ENCODE measurements at regions not wholly inside any gene's neighbourhood (a gene's known extent, or its start where the extent isn't known, plus 50 kb on each side); places are given as distances from the start of the nearest gene placed in this dataset.

DNA sequence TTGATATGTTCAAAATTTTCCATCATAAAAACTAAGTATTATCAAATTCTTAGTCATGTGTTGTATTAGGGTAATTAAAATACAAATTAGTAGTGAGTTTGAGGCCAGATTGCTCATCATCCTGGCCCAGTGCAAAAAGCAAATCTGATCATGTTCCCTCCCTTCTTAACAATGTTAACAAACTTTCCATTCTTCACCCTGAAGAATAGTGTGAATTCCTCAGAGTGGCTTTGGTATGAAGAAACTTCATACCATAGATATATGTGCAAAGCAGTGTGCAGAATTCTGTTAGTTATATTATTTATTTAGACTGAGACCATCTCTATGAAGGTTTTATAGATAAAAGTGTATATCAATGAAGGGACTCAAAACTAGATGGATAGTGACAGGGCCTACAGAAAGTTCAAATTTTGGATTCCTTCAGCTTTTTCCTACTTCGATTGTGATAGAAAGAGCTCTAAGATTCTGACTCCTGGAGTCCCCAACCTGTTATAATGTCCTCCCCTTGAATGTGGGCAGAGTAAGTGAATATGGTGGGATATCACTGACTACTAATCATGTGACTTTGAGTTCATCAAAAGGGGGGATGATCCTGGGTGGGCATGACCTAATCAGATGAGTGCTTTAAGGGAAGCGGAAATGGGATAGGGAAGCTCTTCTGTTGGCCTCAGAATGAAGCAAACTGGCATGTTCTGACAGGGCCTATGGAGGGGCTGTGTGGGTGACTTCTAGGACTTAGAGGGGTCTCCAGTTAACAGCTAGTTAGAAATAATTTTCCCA lies 271.4 kb downstream of the BTG1 start:
- H3K27ac ChIP-seq, result no peak overlapping the region
- DNase-seq (ENCODE audit: low spot score), result no peak
- no peak overlapping the region for H3K4me3 ChIP-seq
- TF ChIP-seq, protein P1, sequence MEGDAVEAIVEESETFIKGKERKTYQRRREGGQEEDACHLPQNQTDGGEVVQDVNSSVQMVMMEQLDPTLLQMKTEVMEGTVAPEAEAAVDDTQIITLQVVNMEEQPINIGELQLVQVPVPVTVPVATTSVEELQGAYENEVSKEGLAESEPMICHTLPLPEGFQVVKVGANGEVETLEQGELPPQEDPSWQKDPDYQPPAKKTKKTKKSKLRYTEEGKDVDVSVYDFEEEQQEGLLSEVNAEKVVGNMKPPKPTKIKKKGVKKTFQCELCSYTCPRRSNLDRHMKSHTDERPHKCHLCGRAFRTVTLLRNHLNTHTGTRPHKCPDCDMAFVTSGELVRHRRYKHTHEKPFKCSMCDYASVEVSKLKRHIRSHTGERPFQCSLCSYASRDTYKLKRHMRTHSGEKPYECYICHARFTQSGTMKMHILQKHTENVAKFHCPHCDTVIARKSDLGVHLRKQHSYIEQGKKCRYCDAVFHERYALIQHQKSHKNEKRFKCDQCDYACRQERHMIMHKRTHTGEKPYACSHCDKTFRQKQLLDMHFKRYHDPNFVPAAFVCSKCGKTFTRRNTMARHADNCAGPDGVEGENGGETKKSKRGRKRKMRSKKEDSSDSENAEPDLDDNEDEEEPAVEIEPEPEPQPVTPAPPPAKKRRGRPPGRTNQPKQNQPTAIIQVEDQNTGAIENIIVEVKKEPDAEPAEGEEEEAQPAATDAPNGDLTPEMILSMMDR (IDR thresholded peaks at IDR 0.05), result no peak

DNA sequence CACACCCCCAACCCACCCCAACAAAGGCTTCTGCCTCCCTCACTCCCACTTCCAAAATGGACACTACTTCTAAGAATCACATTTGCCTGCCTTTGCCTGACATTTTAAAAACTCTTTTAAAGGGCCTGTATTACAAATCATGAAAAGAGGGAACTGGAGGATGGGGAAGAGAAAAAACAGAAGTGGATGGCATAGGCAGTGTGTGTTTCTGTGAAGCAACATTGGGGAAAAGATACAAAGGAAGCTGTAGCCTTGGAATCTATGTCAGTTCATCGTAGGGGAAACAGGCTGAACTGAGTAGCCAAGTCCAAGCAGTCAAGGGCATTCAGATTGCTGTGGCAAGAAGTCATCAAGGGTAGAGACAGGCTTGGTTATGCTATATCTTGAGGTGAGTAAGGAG lies 273.9 kb downstream of the BTG1 start:
- DNase-seq (ENCODE audit: low spot score), result no peak
- no peak overlapping the region for H3K27ac ChIP-seq
- H3K4me3 ChIP-seq, result no peak overlapping the region
- TF ChIP-seq, protein P1 (IDR thresholded peaks at IDR 0.05), result no peak

DNA sequence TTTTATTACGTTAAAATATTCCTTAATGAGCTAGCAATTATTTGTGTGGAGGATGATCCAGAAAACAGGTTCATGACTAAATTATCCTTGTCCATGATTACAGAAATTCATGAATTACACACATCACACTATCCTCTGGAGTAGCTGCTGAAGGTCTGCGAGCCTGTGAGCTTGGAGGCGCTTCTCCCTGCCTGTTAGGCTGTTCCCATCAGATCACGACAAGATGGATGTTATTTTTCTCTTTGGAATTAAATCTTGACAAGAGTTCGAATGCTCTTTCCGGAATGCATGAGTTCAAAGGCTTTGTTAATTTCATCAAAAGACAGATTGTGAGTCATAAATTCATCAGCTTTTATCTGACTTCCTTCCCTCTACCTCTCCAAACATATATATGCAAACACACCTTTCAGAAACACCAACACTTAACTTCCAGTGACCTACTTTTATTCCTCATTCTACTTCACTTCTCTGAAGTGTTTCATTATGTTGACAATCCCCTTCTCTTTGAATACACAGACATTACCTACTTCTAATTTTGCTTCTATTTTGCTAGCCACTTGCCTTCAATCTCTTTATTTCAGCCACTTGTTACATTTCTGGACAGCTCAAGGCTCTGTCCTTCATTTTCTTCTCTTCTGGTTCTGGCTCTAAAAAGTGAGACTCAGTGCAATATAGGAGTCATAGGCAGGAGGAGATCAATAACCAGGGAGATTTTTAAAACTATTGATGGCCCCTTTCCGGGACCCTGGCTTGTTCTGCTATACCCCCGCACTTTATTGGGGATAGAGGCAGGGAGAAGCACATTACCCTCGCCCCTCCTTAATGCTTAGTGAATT lies 274.6 kb downstream of the BTG1 start:
- Histone ChIP-seq H3K27ac (no peak overlapping the region), H3K4me3 (no peak overlapping the region)
- DNase-seq (ENCODE audit: low spot score), result no peak
- TF ChIP-seq, protein P1 (IDR thresholded peaks at IDR 0.05), result no peak

DNA sequence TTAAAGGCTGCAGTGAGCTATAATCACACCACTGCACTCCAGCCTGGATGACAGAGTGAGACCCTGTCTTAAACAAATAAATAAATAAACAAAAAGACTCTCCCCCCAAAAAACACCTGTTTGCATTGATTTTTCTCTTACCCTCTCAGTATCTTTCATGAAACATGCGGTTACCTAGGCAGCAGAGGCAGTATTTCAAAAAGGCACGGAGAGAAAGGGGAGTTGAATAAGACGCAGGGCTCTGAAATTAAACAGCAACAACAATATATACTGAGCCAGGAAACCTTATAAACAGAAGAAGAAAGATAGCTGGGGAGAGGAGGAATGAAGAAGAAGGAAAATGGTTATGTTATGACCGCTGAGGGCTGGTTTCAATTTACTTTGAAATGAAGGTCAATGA lies 277.6 kb downstream of the BTG1 start:
- Histone ChIP-seq H3K27ac (no peak overlapping the region), H3K4me3 (no peak overlapping the region)
- TF ChIP-seq, protein P1 (IDR thresholded peaks at IDR 0.05), result no peak
- DNase-seq (ENCODE audit: low spot score), result no peak

GRCh38 chr12:91866566-91866965 lies 279.1 kb downstream of the BTG1 start:
- TF ChIP-seq, protein P1 (IDR thresholded peaks at IDR 0.05), result no peak
- no peak for DNase-seq (ENCODE audit: low spot score)
- Histone ChIP-seq H3K4me3 (no peak overlapping the region), H3K27ac (no peak overlapping the region)

DNA sequence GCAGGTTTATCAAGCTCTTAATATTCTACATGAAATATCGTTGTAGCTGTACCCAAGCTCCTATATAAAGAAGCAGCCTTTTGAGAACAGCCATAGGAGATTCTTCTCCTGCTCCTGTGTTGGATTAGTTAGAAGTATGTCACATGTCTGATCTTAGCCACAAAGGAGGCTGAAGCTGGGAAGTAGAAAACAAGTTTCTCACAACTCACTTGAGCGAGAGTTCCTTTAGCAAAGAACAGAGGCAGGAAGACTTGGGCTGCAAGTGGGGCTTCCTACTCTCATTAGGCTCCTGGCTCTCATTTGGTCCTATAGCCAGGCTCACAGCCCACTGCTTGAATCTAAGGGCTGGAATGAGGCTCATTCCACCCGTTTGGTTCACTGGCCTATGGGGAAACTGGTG lies 281.9 kb downstream of the BTG1 start:
- Histone ChIP-seq H3K27ac (no peak overlapping the region), H3K4me3 (no peak overlapping the region)
- DNase-seq (ENCODE audit: low spot score), result no peak
- TF ChIP-seq, protein P1 (IDR thresholded peaks at IDR 0.05), result no peak
